Liver (tissue), 8 donors: ENCODE measurements at regions not wholly inside any gene's neighbourhood (a gene's known extent, or its start where the extent isn't known, plus 50 kb on each side); places are given as distances from the start of the nearest gene placed in this dataset.

ENCODE experiments used
- DNase-seq: peaks from one replicate; pipeline ENCODE4 v3.0.0-alpha.2; 2017; ENCODE audit warnings: low spot score
- H3K27ac ChIP-seq, 2 donors: one replicate each; pipeline ENCODE4 v1.7.0; 2013; ENCODE audit warnings: inconsistent platforms in 2 of 2, low read length in 2 of 2, control low read depth in 1 of 2, low read depth in 1 of 2, mild to moderate bottlenecking in 1 of 2
- H3K27me3 ChIP-seq, 4 donors: one replicate each; pipeline versions ENCODE4 v1.6.1 to v1.7.0; 2013; ENCODE audit warnings: low read length in 3 of 4, inconsistent platforms in 1 of 4, mild to moderate bottlenecking in 1 of 4, moderate library complexity in 1 of 4; ENCODE audit not compliant: control insufficient read depth in 4 of 4, insufficient read depth in 4 of 4
- H3K36me3 ChIP-seq, 4 donors: one replicate each; pipeline versions ENCODE4 v1.6.1 to v1.7.0; 2013; ENCODE audit warnings: low read length in 3 of 4, mild to moderate bottlenecking in 3 of 4, low read depth in 1 of 4, moderate library complexity in 1 of 4; ENCODE audit not compliant: control insufficient read depth in 4 of 4, insufficient read depth in 3 of 4
- H3K4me1 ChIP-seq, 4 donors: one replicate each; pipeline versions ENCODE4 v1.6.1 to v1.7.0; 2013; ENCODE audit warnings: low read length in 3 of 4, mild to moderate bottlenecking in 3 of 4, moderate library complexity in 1 of 4; ENCODE audit not compliant: control insufficient read depth in 4 of 4, insufficient read depth in 4 of 4
- H3K4me3 ChIP-seq, 3 donors: one replicate each; pipeline versions ENCODE4 v1.6.1 to v1.7.0; 2013; ENCODE audit warnings: low read length in 3 of 3, control low read depth in 1 of 3, low read depth in 1 of 3, mild to moderate bottlenecking in 1 of 3
- H3K9ac ChIP-seq, 2 donors: one replicate each; pipeline ENCODE4 v1.7.0; 2013; ENCODE audit warnings: low read length in 2 of 2, mild to moderate bottlenecking in 2 of 2, moderate library complexity in 2 of 2, control low read depth in 1 of 2, low read depth in 1 of 2
- H3K9me3 ChIP-seq, 4 donors: one replicate each; pipeline versions ENCODE4 v1.6.1 to v1.7.0; 2013; ENCODE audit warnings: low read length in 3 of 4; ENCODE audit not compliant: control insufficient read depth in 4 of 4
- ATF3 ChIP-seq: IDR thresholded peaks from 2 replicates; pipeline ENCODE4 v1.6.1; 2016; ENCODE audit warnings: antibody characterized with exemption
- CTCF ChIP-seq: fragments of 150-350 bp; IDR thresholded peaks from 2 replicates; pipeline ENCODE4 v1.5.1; 2017; ENCODE audit warnings: improper control_type of control experiment, low read depth, low read length; ENCODE audit not compliant: missing input control
- EGR1 ChIP-seq, 2 donors: IDR thresholded peaks; 2 replicates each; pipeline ENCODE4 v1.6.1; 2016 to 2018; ENCODE audit warnings: antibody characterized with exemption in 2 of 2, low read depth in 2 of 2
- FOXA1 ChIP-seq: IDR thresholded peaks from 2 replicates; pipeline ENCODE4 v1.6.1; 2016; ENCODE audit warnings: antibody characterized with exemption
- FOXA2 ChIP-seq: IDR thresholded peaks from 2 replicates; pipeline ENCODE4 v1.6.1; 2016; ENCODE audit warnings: antibody characterized with exemption
- GABPA ChIP-seq, 2 donors: IDR thresholded peaks in 1 of 2; conservative IDR thresholded peaks in 1 of 2; 2 replicates each; pipeline ENCODE4 v1.6.1; 2016; ENCODE audit warnings: antibody characterized with exemption in 2 of 2, mild to moderate bottlenecking in 1 of 2, moderate library complexity in 1 of 2
- HNF4A ChIP-seq, 2 donors: conservative IDR thresholded peaks; 2 replicates each; pipeline ENCODE4 v1.6.1; 2016; ENCODE audit warnings: antibody characterized with exemption in 2 of 2, mild to moderate bottlenecking in 2 of 2
- HNF4G ChIP-seq: IDR thresholded peaks from 2 replicates; pipeline ENCODE4 v1.6.1; 2016; ENCODE audit warnings: antibody characterized with exemption
- JUND ChIP-seq, 2 donors: IDR thresholded peaks; 2 replicates each; pipeline ENCODE4 v1.6.1; 2016; ENCODE audit warnings: antibody characterized with exemption in 2 of 2
- MAX ChIP-seq: IDR thresholded peaks from 2 replicates; pipeline ENCODE4 v1.6.1; 2016; ENCODE audit warnings: antibody characterized with exemption
- NR2F2 ChIP-seq: IDR thresholded peaks from 2 replicates; pipeline ENCODE4 v1.6.1; 2016; ENCODE audit warnings: antibody characterized with exemption
- RAD21 ChIP-seq, 2 donors: IDR thresholded peaks; 2 replicates each; pipeline ENCODE4 v1.6.1; 2016; ENCODE audit warnings: antibody characterized with exemption in 2 of 2, mild to moderate bottlenecking in 2 of 2
- REST ChIP-seq: IDR thresholded peaks from 2 replicates; pipeline ENCODE4 v1.6.1; 2016; ENCODE audit warnings: antibody characterized with exemption, mild to moderate bottlenecking
- RXRA ChIP-seq, 2 donors: IDR thresholded peaks; 2 replicates each; pipeline ENCODE4 v1.6.1; 2017 to 2018; ENCODE audit warnings: antibody characterized with exemption in 2 of 2, mild to moderate bottlenecking in 1 of 2
- SP1 ChIP-seq: IDR thresholded peaks from 2 replicates; pipeline ENCODE4 v1.6.1; 2018; ENCODE audit warnings: antibody characterized with exemption, mild to moderate bottlenecking
- TAF1 ChIP-seq: conservative IDR thresholded peaks from 2 replicates; pipeline ENCODE4 v1.6.1; 2016; ENCODE audit warnings: antibody characterized with exemption, mild to moderate bottlenecking
- YY1 ChIP-seq: IDR thresholded peaks from 2 replicates; pipeline ENCODE4 v1.6.1; 2016; ENCODE audit warnings: antibody characterized with exemption, mild to moderate bottlenecking
- ZBTB33 ChIP-seq: IDR thresholded peaks from 2 replicates; pipeline ENCODE4 v1.6.1; 2016; ENCODE audit warnings: antibody characterized with exemption
- WGBS: extraction: QIAGEN DNeasy Blood & Tissue Kit; methylation state at CpG from one replicate; pipeline ENCODE4 v1.1.7; 2013; 5-methylcytosine and 5-hydroxymethylcytosine counted together
- donor health status: healthy.
- donor health status: healthy.
- donor health status: healthy.
- donor health status: healthy.
- donor health status: healthy.

- 69% methylated on average over 7 of the region's 7 CpGs for WGBS
- Histone ChIP-seq H3K36me3 (no peaks in the 10 kb centered on the region), H3K27me3 (peaks cover 0 to 2% (median 0%) of the 10 kb centered on the region in 4 donors), H3K4me3 (no peak overlapping the region), H3K9ac (no peak overlapping the region), H3K27ac (no peak overlapping the region), H3K4me1 (no peaks in the 10 kb centered on the region), H3K9me3 (no peaks in the 10 kb centered on the region)
- DNase-seq, result no peak
- TF ChIP-seq HNF4G (no peak), SP1 (no peak), RAD21 (IDR thresholded peaks at IDR 0.05) (no peak), FOXA1 (no peak), RXRA (IDR thresholded peaks at IDR 0.05) (no peak), HNF4A (conservative IDR thresholded peaks at IDR 0.05) (no peak), ZBTB33 (no peak), FOXA2 (no peak), CTCF (no peak), REST (no peak), ATF3 (no peak), NR2F2 (no peak), TAF1 (no peak), MAX (no peak), YY1 (no peak), GABPA (IDR thresholded peaks at IDR 0.05 in 1 of 2, conservative IDR thresholded peaks at IDR 0.05 in 1 of 2) (no peak), EGR1 (IDR thresholded peaks at IDR 0.05; ENCODE audit: low read depth in 2 of 2) (no peak), JUND (IDR thresholded peaks at IDR 0.05) (no peak)
Observed at GRCh38 chr16:73299346-73299745, 251.4 kb upstream of the ZFHX3 start.
